H1 (cell line): ENCODE measurements at regions not wholly inside any gene's neighbourhood (a gene's known extent, or its start where the extent isn't known, plus 50 kb on each side); places are given as distances from the start of the nearest gene placed in this dataset.

Experiments
- CEBPB ChIP-seq: IDR thresholded peaks from 2 replicates; pipeline ENCODE4 v1.6.1; 2012; ENCODE audit warnings: low read depth, low read length
- SUZ12 ChIP-seq: fragments of 200-600 bp; sonication (generic); IDR thresholded peaks from 2 replicates; pipeline ENCODE4 v1.6.1; 2012; ENCODE audit warnings: mild to moderate bottlenecking, inconsistent platforms, low read length, moderate library complexity, mixed read lengths

DNA sequence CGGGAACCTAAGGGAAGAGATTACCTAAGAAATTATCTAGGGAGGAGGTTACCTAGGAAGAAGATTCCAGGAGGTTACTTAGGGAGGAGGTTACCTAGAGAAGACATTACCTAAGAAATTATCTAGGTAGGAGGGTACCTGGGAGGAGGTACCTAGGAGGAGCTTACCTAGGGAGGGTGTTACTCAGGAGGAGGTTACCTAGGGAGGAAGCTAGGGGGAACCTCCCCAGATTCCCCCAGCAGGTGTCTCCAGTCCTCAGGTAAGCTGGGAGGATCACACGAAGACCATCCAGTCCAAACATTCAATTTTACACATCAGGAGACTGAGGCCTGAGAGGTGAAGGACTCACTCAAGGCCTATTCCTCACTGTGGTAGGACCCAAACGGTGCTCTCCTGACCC lies 482.8 kb downstream of the TBC1D22A start (continued):
- TF ChIP-seq SUZ12 (no peak), CEBPB (no peak)
- TF ChIP-seq, all 59 proteins: peak for 0
